ENCODE measurements at regions not wholly inside any gene's neighbourhood (a gene's known extent, or its start where the extent isn't known, plus 50 kb on each side); places are given as distances from the start of the nearest gene placed in this dataset.

GRCh38 chr20:36099106-36099505, 55.4 kb upstream of the EPB41L1 start:
- dilution Hi-C loops (cut with HindIII; ENCODE audit: low sequenced_read_pairs, unreplicated experiment) (no loop called here), in situ Hi-C loops (cut with MboI; ENCODE audit: low sequenced_read_pairs) (no loop called here), intact Hi-C loops (cut with micrococcal nuclease) (no loop called here)
- TF ChIP-seq RFX5 (IDR thresholded peaks at IDR 0.05; ENCODE audit: low read depth, low read length): no peak
- no peak for TF ChIP-seq NFE2L2 (IDR thresholded peaks at IDR 0.05; ENCODE audit: low read depth, low read length)
- no peak for TF ChIP-seq POLR2A (IDR thresholded peaks at IDR 0.05; ENCODE audit: low read depth, low read length)
- CTCF ChIA-PET: no interaction called here
- H3K4me1 ChIP-seq (ENCODE audit: control insufficient read depth, insufficient read depth, low read length): no peaks in the 10 kb centered on the region; the same call in 1 of the 2 replicates
- no peak overlapping the region for H3K4me2 ChIP-seq (ENCODE audit: low read depth, low read length)
- H3K14ac ChIP-seq (replicated peaks; ENCODE audit: low read depth, low read length): no peak overlapping the region
- H4K20me1 ChIP-seq (ENCODE audit: insufficient read depth, low read length): no peaks in the 10 kb centered on the region
- H3K27ac ChIP-seq (ENCODE audit: insufficient read depth, low read length): no peak overlapping the region
- H3K4me3 ChIP-seq (ENCODE audit: insufficient read depth, low read depth, low read length): no peak overlapping the region
- H2AK9ac ChIP-seq (replicated peaks; ENCODE audit: low read depth, low read length, poor library complexity): no peak overlapping the region
- H3K23ac ChIP-seq (ENCODE audit: low read depth, low read length): no peak overlapping the region
- H3K79me1 ChIP-seq (ENCODE audit: low read depth in 1 of 2, low read length in 2 of 2): no peaks in the 10 kb centered on the region
- no peak overlapping the region for H2BK5ac ChIP-seq (ENCODE audit: low read depth, low read length, poor library complexity, severe bottlenecking)
- WGBS, 2 experiments (ENCODE audit: extremely low coverage in 2 of 2, insufficient read length in 1 of 2): no CpG with 5 or more reads among the region's 3 CpGs
- H3K36me3 ChIP-seq (ENCODE audit: control insufficient read depth, insufficient read depth, low read length): no peaks in the 10 kb centered on the region
- no peak overlapping the region for H2AK5ac ChIP-seq (ENCODE audit: low read depth, low read length)
- H3K18ac ChIP-seq (ENCODE audit: low read depth, low read length): no peak overlapping the region
- H2BK20ac ChIP-seq (ENCODE audit: low read depth, low read length): no peak overlapping the region
- ATAC-seq (ENCODE audit: low read depth) (no peak), DNase-seq (no peak)
- H4K91ac ChIP-seq (ENCODE audit: insufficient read depth, low read depth, low read length): no peak overlapping the region
- H3K9ac ChIP-seq (ENCODE audit: low read depth, low read length): no peak overlapping the region
- no peak overlapping the region for H2BK120ac ChIP-seq (ENCODE audit: low read depth, low read length)
- POLR2A ChIA-PET (ENCODE audit: unreplicated experiment): no interaction called here
- no peaks in the 10 kb centered on the region for H3K9me3 ChIP-seq (ENCODE audit: control insufficient read depth, insufficient read depth, low read length)
- H3K56ac ChIP-seq (ENCODE audit: extremely low read depth, insufficient read depth, low read length): no peak overlapping the region
- H3K27me3 ChIP-seq (ENCODE audit: control insufficient read depth, insufficient read depth, low read length): peaks cover 24% of the 10 kb centered on the region
- BruUV-seq (replicated peaks): no TSS peak
- no peak overlapping the region for H4K8ac ChIP-seq (ENCODE audit: low read depth in 2 of 2, low read length in 2 of 2)
- H3K4ac ChIP-seq (ENCODE audit: low read depth, low read length): no peak overlapping the region
- H2AFZ ChIP-seq (replicated peaks; ENCODE audit: low read length, poor library complexity): no peak overlapping the region
- peaks cover 4% of the 10 kb centered on the region; the same call in 1 of the 2 replicates for H3K9me1 ChIP-seq (ENCODE audit: insufficient read depth, low read length)
- no peak overlapping the region for H4K5ac ChIP-seq (ENCODE audit: low read depth, low read length)
- no peak overlapping the region for H2BK15ac ChIP-seq (ENCODE audit: low read depth, low read length)

All from IMR-90 (cell line).